GM21447 (cell line): ENCODE measurements at regions not wholly inside any gene's neighbourhood (a gene's known extent, or its start where the extent isn't known, plus 50 kb on each side); places are given as distances from the start of the nearest gene placed in this dataset.

Source experiments
- ATAC-seq: cut with Tn5 transposase; IDR thresholded peaks from one replicate; pipeline ENCODE4 v1.9.1; 2021; ENCODE audit not compliant: unreplicated experiment

DNA sequence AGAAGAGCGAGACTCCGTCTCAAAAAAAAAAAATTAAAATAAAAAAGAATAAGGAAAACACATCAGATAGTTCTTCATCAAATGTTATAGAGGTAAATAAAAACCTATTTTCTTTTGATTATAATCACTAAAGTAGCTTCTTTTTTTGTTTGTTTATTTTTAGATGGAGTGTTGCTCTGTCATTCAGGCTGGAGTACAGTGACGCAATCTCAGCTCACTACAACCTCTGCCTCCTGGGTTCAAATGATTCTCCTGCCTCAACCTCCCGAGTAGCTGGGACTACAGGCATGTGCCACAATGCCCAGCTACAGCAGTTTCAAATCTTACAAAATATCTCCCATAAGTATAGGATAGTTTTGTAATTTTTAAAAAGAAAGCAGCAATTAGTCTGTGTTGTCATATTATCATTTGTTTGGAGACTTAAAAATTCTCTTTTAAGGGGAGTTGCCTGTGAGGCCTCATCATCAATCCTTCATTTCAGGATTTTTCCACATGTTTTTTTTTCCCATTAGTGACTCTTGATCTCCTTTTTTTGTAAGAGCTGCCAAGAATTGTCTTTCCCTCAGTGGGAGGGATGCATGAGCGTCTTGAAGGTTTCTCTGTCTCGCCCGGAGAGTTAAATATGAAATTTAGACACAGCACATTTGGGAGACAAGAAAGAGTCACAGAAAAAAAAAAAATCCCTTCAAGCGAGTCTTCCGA lies 275.9 kb downstream of the CDCA7 start:
- ATAC-seq, result no peak

DNA sequence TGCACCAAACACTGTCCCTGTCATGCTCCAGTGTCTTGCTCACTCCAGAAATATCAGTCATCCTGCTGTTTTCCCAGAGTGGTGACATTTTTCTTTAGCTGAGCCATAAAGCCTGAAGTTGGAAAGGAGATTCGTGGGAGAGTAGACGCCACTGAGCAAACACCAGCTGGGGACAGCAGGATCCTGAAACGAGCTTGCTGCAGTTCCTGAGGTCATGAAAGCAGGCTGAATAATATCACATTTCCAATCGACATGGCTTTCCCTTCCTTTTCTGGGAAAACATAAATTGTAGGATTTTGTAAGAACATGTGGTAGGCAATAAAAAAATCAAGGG lies 276.4 kb downstream of the CDCA7 start:
- no peak for ATAC-seq

DNA sequence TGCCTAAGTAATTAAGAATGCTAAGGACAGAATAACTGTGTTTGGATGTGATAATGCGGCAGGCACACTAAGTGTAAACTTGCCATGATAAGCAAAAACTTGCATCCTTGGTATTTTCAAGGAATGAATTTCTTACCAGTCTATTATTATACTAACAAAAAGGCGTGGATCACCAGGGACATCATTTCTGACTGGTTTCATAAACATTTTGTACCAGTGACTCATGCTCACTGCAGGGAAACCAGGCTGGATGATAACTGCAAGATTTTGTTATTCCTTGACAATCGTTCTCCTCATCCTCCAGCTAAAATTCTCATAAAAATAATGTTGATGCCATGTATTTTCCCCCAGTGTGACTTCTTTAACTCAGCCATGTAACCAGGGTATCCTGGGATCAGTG lies 289.5 kb downstream of the CDCA7 start:
- ATAC-seq, result no peak

DNA sequence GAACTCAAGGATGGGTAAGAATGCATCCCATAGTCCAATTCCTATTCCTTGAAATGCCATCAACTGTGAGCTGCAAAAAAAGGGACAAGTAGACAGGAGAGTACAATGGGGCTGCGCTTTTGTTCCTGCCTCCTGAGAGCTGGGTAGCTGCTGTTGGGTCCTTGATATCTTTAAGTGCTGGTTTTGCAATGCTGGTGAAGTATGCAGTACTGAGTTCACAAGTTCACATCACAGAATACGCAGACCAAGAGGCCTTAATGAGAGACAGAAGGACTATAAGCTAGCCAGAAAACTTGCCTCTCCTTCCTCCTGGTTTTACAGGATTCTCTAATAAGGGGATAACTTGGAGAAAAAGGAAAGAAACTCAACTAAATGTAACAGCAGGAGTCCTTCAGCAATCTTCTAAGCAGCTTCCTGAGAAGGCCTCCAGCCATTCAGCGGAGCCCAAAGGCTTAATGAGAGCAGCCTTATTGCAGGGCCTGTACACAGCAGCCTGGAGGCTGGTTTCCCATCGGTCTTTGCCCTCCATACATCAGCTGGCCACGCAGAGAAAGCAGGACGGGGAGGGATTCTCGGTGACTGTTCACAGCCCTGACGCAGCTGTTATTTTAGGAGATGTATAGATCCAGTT lies 293.1 kb downstream of the CDCA7 start:
- ATAC-seq, result no peak

DNA sequence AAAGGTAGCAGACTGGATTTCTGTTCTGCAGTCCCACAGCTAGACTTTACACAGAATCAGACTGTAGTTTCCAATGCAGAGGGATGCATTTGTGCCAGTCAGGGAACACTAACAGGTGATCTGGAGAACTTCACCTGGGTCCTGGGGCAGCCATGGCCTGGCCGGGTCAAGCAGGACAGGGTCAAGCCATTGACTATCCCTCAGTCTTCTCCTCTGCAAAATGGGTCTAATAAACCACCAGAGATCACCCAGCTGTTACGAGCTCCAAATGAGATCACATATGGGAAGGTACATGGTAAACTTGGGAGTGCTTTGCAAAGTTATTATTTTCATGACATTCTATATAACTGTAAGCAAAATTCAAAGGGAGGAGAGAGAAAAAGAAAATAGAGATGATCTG lies 294.1 kb downstream of the CDCA7 start:
- no peak for ATAC-seq

DNA sequence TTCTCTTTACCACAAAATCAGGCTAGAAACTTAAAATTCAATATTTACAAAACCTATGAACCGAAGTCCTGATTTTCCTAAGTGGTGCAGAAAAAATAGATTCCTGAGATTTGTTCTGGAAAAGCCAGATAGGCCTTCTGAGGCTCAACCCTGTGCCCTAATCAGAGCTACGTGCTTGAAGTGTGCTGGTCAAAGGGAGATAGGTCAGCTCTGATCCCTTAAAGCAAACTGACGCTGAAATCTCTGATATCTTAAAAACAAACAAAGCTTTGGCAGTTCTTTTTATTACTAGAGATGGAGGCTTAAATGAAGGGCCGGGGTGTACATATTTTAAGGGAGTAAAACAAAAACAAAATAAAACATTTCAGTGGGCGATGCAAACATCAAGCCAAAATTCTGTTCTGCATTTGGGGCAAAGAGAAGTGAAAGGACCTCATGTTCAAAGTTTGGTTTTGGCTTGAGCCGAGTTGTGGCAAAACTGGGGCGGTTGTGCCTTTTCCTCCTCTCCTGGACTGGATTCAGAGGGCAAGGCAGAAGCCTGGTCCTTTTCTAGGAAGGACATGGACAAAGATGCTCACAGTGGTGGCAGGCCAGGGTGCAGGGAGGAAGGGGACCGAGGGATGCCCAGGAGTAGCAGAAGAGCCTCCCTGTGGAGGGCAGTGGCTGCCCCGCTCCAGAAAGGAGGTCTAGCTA lies 295.0 kb downstream of the CDCA7 start:
- no peak for ATAC-seq

DNA sequence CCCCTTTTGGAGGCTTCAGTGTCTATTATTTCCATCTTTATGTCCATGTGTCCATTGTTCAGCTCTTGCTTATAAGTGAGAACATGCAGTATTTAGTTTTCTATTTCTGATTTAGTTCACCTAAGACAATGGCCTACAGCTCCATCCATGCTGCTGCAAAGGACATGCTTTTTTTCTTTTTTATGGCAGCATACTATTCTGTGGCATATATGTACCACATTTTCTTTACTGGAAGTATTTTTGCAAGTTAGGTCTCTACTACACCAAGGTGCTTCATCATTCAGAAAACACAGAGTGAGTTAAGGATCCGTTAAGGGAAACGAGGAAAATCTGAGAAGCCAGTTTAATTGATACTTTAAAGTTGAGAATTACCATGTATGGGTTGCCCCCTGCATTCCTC lies 297.2 kb downstream of the CDCA7 start:
- ATAC-seq, result no peak

DNA sequence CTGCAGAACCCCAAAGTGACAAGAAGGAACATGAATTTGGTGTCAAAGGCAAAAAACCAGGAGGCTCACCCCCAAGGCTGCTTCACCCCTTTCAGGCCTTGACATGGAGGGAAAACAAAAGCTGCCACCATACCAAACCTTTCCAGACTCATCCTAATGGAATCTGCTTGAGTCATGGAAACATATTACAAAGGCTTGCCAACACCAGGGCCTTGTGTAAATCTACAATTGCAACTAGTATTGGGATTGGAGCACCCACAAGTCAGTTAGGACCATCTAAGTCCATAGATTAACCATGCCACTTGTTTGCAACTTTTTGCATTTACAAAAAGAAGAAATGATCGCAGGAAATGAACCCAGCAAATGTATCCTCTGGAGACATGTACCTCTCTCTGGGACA lies 297.6 kb downstream of the CDCA7 start:
- ATAC-seq, result no peak

DNA sequence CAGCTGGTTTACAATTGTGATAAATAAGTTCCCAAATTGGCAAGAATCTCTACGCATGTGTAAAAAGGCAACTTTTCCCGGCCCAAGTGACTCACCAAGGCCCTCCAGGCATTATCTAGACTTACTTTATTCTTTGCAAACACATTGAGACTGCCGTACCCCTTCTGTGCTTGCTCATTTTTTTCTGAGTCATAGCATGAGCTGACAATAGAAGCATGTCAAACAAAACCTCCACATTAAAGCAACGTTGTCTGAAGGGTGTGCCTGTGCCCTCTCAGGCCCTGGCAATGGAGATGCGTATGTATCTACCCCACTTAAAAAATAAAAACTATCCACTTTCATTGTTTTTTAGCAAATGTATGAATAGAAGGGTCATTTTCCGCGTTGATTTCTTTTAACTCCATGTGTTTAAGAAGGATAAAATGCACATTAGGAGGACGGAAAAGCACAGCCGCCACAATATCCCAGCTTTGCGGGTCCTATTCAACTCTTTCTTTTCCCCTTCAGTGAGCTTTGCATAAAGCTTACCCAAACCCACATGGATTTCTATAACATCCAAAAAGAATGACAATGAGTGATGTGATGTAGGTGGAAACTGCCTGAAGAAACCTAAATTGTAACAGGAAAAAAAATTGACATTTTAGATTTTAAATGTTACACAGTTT lies 298.2 kb downstream of the CDCA7 start:
- ATAC-seq, result no peak

DNA sequence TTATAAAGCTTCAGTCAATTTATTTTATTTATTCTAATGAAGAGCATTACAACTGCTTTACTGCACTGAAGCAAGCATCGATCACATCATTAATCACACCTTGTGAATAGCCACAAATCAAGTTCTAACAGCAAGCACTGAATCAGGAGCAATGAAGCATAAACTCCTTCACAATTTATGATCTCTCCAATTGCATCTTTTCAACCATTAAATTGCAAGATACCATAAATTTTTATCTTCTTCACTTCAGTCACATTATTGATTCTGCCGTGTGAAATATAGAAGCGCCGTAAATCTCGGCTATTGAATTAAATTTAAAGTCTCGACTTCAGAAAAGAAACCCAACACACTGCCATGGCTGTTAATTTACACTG lies 298.7 kb downstream of the CDCA7 start:
- ATAC-seq, result no peak

DNA sequence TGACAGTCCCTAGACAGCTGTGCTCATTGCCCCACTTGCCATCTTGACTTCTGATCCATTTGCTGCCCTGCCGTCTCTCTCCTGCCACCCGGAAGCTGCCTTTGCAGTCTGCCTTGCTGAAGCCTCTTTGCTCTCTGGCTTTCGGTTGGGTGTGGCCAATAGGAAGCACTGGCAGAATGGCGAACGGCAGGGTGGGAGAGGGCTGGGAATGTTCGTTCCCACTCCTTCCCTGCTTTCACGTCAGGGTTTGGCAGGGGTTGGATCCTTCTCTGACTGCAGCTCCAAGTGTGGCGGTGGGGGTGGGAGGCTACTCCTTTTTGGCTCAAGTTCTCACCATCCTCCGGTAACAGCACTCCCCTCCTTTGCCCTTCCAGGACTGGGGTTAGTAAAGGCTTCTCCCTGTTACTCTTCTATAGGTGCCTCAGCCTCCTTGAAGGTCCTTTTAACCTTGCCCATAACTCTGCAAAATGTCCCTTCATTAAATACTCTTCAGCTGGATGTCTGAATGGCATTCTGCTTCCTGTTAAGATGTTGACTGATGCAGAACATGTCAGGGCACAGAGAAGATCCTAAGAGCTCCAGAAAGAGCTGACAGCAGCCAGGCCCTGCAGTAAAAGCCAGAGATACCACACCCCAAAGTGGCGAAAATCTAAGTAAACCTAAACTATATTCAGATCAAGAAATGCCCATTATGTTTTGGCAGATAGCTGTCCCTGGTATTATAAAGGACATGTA lies 299.7 kb downstream of the CDCA7 start:
- no peak for ATAC-seq

DNA sequence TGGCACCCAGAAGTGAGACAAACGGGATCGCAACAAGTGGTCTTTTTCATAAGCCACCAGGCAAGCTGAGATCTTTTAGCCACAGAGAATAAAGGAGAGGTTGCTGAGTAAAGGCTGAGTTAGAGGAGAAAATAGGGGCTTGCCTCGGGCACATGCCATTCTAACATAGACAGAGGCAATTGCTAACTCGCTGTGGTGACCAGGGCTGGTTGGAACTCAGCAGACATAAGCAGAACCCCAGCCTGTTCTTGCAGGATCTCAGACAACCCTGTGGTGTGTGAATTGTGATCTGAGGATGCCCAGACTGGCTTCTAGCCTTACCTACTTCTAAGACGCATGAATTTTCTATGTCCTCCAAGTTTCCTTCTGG lies 300.2 kb downstream of the CDCA7 start:
- ATAC-seq, result no peak

DNA sequence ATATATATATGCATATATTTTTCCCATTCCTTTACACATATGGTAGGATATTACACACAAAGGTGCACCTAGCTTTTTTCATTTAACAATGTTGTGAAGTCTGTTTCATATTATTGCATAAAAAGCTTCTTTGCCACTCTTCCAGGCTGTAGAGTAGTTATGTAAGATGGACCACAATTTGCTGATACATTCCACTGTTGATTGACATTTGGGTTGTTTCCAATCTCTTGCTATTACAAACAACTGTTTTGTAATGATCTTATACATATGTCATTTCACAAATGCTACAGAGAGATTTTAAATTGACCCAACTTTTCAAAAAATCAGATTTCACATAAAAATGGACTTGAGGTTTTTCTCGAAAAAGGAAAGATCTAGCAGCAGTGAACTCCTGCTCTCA lies 301.4 kb downstream of the CDCA7 start:
- ATAC-seq, result no peak

DNA sequence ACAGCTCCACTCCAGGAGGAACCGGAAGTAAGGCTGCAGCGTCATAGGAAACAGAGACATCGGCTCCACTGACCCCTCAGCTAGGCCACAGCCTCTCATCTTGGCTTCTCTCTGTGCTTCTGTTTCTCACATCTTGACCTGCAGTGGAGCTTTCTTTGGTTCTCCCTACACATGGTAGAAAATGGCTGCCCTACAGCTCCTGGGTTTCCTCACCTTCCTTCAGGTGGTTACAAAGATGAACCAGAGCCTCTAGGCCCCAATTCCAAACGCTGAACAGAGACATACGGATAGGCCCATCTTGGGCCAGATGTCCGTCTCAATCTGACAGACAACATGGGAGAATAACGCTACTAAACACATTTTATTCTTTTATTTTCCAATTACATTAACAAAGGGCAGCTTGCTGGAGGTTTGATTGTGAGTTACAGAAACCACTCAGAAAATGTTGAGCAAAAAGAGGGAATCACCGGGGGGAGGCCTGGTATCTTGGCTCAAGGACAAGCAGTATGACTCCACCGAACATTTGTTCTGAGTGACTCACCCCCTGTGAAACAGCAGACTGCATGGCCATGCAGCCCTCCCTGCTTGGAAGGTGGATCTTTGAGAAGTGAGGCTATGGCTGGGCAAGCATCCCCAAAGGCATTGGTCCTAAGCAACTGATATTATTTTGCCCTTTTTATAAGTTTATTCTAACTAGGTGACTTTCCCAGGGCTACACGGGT lies 303.5 kb downstream of the CDCA7 start:
- no peak for ATAC-seq

DNA sequence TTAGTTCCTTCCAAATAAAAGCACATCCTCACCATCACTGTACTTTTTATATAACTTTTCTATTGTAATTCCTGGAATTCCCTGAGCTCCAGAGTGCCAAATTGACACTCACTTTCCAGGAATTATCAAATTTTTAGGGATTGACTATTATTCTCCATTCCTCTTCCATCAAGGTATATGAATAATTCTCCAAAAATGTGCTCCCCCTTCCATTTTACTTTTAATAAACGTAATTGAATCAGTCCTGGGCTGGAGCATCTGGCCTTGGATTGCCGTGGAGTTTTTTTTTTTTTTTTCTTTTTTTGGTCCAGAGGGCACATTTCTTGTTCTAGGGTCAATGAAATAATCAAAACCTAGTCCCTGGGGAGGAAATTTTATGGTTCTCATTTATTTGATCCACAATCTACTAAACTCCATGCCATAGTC lies 304.3 kb downstream of the CDCA7 start:
- no peak for ATAC-seq

DNA sequence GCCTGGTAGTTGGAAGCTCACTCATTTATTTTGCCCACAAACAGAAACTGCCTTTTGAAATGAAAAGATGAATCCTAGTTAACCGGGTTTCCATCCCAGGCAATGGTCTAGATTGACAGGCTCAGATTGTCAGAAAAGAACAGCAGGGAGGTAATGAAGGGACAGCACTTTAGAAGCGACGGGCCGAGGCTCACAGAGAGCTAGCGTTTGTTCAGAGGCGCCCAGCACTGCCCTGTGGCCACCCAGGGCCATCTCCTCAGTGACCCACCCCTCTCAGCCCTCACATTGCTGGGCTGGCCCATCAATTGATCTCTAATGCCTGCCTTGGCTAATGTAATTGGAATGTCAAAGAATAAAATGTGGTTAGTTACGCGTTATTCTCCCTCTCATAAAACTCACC lies 304.8 kb downstream of the CDCA7 start:
- ATAC-seq, result no peak

DNA sequence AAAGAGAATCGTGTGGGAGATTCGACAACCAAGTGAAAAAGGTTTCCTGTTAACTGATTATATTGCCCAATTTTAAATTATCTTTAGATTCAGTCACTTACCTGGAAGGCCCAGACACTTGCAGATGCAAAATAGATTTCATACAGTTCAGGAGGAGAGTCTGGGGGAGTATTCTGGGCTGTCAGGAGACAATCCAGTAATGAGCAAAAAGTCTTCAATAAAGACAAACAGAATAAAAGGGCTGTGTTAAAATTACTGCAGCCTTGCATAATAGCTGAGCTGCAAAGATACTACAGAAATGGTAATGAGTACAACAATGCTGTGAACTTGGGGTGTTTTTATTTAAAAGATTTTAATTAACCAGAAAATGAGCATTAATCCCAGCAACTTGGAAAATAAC lies 303.6 kb downstream of the SP3 start:
- ATAC-seq, result no peak

DNA sequence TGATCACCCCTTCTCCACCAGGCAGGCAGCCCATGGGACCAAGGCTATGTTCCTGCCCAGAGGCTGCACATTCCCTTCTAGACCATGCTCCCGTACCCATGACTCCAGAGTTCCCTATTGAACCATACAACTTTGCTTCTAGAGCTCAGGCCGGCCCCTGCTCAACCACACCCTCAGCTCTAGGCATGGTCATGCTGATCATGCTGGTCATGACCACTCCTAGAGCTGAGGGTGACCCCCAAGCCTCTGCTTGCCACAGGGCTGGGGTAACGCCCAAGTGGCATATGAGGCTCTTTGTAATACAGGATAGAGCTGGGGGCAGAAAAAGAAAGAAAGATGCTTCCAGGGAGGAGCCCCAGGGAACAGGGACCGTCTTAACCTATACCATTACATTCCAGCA lies 301.8 kb downstream of the SP3 start:
- ATAC-seq, result no peak

DNA sequence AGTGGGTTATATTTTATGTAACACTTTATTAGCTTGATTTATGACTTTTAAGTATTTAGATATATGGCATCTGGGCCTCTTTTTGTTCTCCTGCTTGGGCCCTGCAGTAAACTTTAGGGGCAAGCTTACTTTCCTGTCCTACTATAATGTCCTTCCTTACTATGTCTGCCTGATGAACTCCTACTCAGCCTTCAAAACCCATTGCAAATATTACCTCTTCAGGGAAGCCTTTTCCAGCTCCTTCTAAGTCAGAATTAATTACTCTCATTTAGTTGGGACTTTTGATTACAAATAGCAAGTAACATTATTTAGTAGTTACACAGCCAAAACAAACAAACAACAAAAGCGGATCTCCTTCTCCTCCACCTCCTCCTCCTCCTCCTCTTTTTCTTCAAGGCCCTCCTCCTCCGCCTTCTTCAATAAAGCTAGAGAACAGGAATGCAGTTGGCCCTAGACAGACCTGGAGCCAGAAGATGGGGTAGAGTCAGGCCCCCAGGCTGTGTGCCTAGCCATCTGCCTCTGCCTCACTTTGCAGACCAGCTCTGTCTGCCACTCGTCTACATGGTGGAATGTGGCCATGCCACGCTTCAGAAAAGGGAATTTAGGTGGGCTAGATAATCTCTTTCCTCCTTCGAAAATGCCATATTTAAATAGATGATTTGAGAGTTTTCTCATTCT lies 301.2 kb downstream of the SP3 start:
- no peak for ATAC-seq

DNA sequence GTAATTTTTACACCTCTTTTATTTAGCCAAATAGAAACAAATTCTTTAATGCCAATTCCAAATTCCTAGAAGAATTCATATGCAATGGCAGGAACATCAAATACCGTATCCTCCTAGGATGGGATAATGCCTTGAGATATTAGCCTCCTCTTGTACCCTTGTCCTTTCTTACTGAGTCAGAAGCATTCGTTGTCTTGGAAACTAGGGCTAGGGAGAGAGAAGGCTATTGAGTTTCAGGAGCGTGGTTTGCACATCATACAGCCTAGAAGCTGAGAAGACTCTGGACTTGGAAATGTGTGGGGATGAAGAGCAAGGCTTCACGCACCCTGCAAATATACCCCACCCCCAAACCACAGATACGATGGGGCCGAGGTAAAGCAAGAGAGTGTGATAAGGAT lies 300.7 kb downstream of the SP3 start:
- ATAC-seq, result no peak
